Kidney epithelial cell (primary cell): ENCODE measurements at regions not wholly inside any gene's neighbourhood (a gene's known extent, or its start where the extent isn't known, plus 50 kb on each side); places are given as distances from the start of the nearest gene placed in this dataset.

ENCODE experiments used
- DNase-seq: peaks from one replicate; pipeline ENCODE4 v3.0.0-alpha.2; 2010; ENCODE audit warnings: low read depth
- H3K27me3 ChIP-seq: 2 replicates; pipeline ENCODE4 v1.6.0; 2011; ENCODE audit warnings: low read length; ENCODE audit not compliant: control insufficient read depth, insufficient read depth
- H3K36me3 ChIP-seq: 2 replicates; pipeline ENCODE4 v1.5.1; 2011; ENCODE audit warnings: low read length; ENCODE audit not compliant: control insufficient read depth, insufficient read depth
- H3K4me3 ChIP-seq: 2 replicates; pipeline ENCODE4 v1.5.1; 2011; ENCODE audit warnings: low read depth, mild to moderate bottlenecking, control low read depth, low read length
- CTCF ChIP-seq: IDR thresholded peaks from 2 replicates; pipeline ENCODE4 v1.5.1; 2011; ENCODE audit warnings: mild to moderate bottlenecking, moderate library complexity, low read length, control low read depth, inconsistent platforms; ENCODE audit not compliant: insufficient read depth, poor library complexity, severe bottlenecking

DNA sequence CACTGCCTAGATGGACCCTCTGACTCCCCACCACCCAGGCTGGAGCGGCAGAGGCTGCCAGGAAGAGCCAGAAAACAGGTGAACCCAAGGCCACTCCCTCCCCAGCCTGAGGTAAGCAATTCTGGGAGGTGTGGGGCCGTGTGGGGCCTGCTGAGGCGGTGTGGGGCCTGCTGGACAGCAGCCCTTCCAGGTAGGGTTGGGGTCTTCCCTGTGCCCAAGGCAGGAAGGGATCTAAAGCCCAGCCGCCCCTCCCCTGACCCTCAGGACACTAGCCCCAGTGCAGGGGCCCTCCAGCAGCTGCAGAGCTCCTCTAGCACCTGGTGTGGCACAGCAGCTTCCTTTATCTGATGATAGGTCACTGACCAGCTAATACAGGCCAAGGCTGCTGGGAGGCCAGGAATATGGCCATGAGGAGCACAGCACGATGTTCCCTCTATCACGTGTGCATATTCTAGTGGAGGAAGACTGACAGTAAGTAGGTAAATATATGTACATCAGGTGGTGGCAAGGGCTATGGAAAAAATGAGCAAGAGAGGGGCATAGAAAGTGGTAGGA lies 86.9 kb downstream of the IER5 start:
- no peak for DNase-seq
- no peaks in the 10 kb centered on the region for H3K36me3 ChIP-seq
- TF ChIP-seq CTCF = no peak
- H3K27me3 ChIP-seq = peaks cover 6% of the 10 kb centered on the region
- H3K4me3 ChIP-seq = no peak overlapping the region

- no peak for TF ChIP-seq CTCF
- Histone ChIP-seq H3K36me3 (no peaks in the 10 kb centered on the region), H3K27me3 (peaks cover 9% of the 10 kb centered on the region), H3K4me3 (no peak overlapping the region)
- DNase-seq = no peak
Measured at GRCh38 chr1:181175955-181176354, 87.5 kb downstream of the IER5 start.

DNA sequence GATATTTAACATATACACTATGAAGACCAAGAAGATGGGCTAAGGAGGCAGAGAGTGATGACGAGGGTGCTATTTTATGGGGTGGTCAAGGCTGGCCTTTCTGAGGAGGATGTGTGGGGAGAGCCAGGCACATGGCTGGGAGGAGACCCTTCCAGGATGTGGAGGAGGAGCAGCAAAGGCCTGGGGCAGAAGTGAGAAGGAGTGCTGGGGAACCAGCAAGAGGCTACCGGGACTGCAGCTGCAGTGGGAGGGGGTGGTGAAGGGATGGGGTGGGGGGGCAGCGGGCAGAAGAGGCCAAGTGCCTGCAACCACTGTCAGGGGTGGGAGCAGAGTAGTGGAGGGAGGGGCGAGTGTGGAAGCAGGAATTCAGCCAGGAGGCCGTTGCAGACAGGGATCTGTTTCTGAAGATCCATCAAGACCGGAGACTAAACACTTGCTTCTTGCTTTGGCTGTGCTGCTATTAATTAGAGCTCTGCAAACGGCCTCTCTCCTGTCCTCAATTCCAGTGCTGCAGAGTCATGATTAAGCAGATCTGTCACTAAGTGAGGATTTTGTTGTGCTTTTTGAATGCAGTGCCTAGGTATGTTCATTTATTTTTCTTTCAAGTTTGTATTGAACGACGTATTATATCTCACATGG lies 89.9 kb downstream of the IER5 start:
- Histone ChIP-seq H3K36me3 (no peaks in the 10 kb centered on the region), H3K4me3 (no peak overlapping the region), H3K27me3 (peaks cover 15% of the 10 kb centered on the region)
- no peak for DNase-seq
- no peak for TF ChIP-seq CTCF

DNA sequence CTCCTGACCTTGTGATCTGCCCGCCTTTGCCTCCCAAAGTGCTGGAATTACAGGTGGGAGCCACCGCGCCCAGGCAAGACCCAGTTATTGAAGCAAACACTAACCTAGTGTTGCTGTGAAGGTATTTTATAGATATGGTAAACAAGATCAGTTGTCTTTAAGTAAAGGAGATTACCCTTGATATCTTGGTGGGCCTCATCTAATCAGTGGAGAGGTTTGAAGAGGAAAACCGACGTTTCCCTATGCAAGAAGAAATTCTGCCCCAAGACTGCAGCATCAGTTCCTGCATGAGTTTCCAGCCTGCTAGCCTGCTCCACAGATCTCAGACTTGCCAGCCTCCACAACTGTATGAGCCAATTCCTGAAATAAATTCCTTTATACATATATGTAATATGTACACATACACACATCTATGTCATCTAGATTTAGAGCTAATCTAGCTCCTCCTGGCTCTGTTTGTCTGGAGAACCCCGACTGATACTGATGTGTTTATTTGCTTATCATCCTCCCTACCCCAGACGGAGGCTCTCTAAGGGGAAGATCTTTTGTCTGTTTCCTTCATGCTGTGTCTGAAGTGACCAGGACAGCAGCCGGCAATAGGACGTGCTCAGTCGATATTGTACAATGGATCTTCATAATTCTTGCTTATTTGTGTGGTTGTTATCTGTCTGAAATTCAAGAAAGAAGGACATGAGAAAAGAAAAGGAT lies 90.9 kb downstream of the IER5 start:
- no peak overlapping the region for H3K4me3 ChIP-seq
- peaks cover 15% of the 10 kb centered on the region for H3K27me3 ChIP-seq
- no peak for TF ChIP-seq CTCF
- no peak for DNase-seq
- no peaks in the 10 kb centered on the region for H3K36me3 ChIP-seq

DNA sequence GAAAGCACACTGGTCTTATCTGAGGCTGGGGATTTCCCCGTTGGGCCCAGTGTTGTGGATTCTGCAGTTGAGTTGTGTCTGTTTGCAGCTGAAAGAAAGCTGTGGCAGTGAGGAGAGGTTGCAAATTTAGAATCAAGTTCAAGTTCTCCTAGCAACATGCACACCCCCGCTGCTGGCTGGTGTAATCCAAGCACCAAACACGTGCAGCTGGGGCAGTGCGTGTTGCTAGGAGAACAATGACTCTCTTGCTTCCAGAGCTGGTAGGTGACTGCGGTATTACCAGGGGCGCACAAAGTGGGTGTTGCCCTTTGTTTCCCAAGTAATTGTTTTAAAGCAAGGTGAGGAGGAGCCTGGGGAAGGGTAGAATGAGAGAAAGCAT lies 91.5 kb downstream of the IER5 start:
- H3K36me3 ChIP-seq = no peaks in the 10 kb centered on the region
- peaks cover 15% of the 10 kb centered on the region for H3K27me3 ChIP-seq
- no peak for DNase-seq
- no peak for TF ChIP-seq CTCF
- H3K4me3 ChIP-seq = no peak overlapping the region
